HG03135 (cell line): ENCODE measurements at regions not wholly inside any gene's neighbourhood (a gene's known extent, or its start where the extent isn't known, plus 50 kb on each side); places are given as distances from the start of the nearest gene placed in this dataset.
"Not testable (repeated sequence)": the region's sequence is repeated elsewhere in the genome, so short reads cannot be mapped to it uniquely, and the experiment has no call there.

Experiments used
- ATAC-seq: cut with Tn5 transposase; IDR thresholded peaks from one replicate; pipeline ENCODE4 v1.9.1; 2021; ENCODE audit warnings: mild to moderate bottlenecking, moderate library complexity; ENCODE audit not compliant: unreplicated experiment

GRCh38 chr2:124967325-124967724 is 942.2 kb downstream of the CNTNAP5 start:
- ATAC-seq = no peak

DNA sequence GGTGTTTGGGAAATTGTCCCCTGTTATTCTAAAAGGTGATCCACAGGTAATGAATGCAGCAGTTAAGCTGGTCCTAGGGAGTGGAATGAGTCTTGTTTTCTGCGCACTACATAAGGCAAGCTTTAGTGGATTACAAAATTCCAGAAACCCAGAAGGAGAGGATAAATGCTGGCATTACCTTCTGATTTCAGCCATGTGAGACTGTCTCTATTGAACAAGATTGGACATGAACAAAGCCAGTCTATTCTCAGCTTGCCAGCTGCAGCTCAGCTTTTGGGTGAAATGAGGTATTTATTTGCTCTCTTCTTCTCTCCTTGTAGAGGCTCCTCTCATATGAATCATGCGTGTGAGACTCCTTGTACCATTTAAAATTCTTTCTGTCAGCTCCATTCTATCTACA is 944.9 kb downstream of the CNTNAP5 start:
- no peak for ATAC-seq

DNA sequence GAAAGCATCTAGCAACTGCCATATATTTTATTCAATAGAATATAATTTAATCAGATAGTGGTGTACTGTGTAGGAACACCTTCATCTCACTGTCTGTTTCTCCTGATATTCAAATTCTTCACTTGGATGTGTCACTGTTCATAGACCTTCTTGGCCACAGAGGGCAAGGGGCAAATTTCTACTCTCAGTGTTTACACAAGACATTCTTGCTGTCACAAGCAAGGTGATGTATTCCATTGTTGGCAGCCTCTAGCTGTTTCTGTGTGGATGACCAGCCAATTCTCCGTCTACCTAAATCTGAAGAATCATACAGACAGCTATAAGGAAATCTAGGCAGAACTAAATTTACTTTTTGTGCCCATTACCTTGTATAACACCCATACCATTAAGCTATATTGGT is 948.3 kb downstream of the CNTNAP5 start:
- ATAC-seq = no peak

DNA sequence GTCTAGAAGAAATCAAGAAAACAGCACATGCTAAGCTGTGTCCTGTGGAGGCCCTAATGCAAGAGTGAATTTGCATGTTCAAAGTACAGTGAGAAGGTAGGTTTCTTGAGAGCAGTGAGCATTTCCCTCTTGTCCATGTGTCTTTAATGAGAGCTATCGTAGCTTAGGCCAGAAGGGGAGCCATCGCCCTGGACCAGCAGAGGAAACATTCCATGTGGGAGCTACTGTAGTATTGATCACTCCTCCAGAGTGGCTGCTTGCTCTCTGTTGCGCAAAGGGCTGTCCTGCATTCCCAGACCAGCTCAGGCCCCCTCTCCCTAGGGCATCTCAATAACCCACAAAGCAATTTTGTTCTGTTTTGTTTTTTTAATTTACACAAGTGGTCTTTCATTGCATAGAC is 950.1 kb downstream of the CNTNAP5 start:
- no peak for ATAC-seq

DNA sequence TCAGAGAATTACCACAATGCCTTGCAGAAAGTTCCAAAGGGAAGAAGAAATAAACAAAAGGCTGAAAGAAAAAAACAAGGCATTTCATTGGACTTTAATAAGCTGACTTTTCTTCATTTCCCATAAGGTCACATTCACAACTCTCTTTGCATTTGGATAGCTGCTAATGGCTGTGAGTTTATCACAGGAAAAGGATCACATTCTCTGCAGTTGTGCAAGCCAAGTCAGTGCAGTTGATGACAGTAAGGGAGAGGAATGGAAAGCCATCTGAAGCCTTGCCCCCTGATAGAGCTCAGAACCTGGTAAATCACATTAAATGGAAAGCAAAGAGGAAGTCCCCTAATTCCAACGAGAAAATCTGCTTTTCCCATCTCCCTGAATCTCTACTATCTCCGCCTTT is 950.6 kb downstream of the CNTNAP5 start:
- no peak for ATAC-seq

GRCh38 chr2:124978597-124978996 is 953.5 kb downstream of the CNTNAP5 start:
- ATAC-seq = no peak

- no peak for ATAC-seq
Measured at GRCh38 chr2:124983595-124983994, 958.5 kb downstream of the CNTNAP5 start.

DNA sequence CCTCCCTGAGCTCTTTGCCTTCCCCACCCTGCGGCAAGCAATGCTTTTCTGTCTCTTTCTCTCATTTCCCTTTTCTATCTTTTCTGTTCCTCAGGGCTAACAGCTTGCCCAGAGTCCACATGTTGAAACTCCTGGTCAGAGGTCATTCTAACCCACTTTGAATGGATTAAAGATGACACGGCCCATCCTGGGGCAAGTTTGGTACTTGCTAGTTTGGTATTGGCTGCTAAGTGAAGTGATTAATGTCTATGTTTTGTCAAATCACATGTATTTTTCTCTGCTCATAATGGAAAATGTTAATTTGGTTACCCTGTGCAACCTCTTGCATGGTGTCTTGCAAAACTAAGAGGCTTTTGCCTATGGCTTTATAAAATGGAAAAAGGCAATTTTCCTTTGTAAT is 960.2 kb downstream of the CNTNAP5 start:
- ATAC-seq = no peak

GRCh38 chr2:124986136-124986535 is 961.0 kb downstream of the CNTNAP5 start:
- no peak for ATAC-seq

GRCh38 chr2:124986870-124987269 is 961.8 kb downstream of the CNTNAP5 start:
- not testable (repeated sequence) for ATAC-seq

GRCh38 chr2:124987436-124987835 is 962.3 kb downstream of the CNTNAP5 start:
- ATAC-seq = not testable (repeated sequence)

DNA sequence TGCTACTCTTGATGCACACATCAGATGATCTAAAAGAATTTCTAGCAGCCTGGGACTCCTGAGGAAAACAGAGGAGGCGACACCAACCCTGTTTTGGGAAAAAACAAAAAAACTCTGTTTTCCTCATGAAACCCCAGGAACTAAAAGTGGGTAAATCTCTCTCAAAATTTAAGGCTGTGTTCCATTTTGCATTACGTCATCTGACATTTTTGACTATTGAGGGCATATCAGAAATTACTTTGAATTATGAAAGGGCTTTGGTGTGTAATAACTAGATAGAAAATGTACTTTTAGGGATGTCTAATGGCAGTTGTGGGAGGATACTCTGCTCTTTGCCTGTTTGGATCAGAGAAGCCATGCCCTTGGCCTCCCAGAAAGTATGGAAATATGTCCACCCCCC is 963.0 kb downstream of the CNTNAP5 start:
- ATAC-seq = no peak

GRCh38 chr2:124988794-124989193 is 963.7 kb downstream of the CNTNAP5 start:
- ATAC-seq = no peak

GRCh38 chr2:124993809-124994208 is 968.7 kb downstream of the CNTNAP5 start:
- ATAC-seq = no peak

GRCh38 chr2:124995185-124995912 is 970.3 kb downstream of the CNTNAP5 start:
- no peak for ATAC-seq

- ATAC-seq = no peak
Measured at GRCh38 chr2:124996406-124996805, 971.3 kb downstream of the CNTNAP5 start.

- no peak for ATAC-seq
Measured at GRCh38 chr2:124999906-125000305, 974.8 kb downstream of the CNTNAP5 start.

GRCh38 chr2:125004106-125004800 is 979.2 kb downstream of the CNTNAP5 start:
- ATAC-seq = no peak

DNA sequence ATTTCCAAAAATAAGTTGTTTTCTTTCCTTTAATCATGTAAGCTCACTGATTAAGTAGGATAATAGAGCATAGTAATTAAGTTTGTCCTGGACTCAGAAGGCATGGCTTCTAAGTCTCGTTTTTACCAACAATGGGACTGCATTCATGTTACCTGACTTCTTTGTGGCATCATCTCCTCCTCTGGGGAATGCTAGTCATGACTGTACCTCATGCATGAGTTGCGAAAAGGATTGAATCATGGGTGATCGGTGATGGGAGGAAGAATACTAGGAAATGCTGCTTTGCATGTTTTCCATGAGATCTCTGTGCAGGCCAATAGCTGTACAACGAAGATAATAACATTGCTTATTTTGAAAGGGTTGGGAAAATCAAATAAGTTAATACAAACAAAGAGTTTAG is 981.6 kb downstream of the CNTNAP5 start:
- ATAC-seq = no peak

- not testable (repeated sequence) for ATAC-seq
Measured at GRCh38 chr2:125028721-125029120, 1003.6 kb downstream of the CNTNAP5 start.

GRCh38 chr2:125033871-125034270 is 1008.8 kb downstream of the CNTNAP5 start:
- no peak for ATAC-seq

GRCh38 chr2:125037135-125037653 is 1012.1 kb downstream of the CNTNAP5 start:
- no peak for ATAC-seq
